Transverse colon (tissue), 4 donors: ENCODE measurements at regions not wholly inside any gene's neighbourhood (a gene's known extent, or its start where the extent isn't known, plus 50 kb on each side); places are given as distances from the start of the nearest gene placed in this dataset.
A peak's percentile ranks its signal among the peaks of the same experiment; 100 is the strongest.

ENCODE experiments used
- DNase-seq: peaks from one replicate; pipeline ENCODE4 v3.0.0-alpha.2; 2019
- H3K27ac ChIP-seq, 4 donors: fragments of 200-600 bp; sonication (generic); 2 replicates each; pipeline ENCODE4 v1.5.1; 2016 to 2018; ENCODE audit warnings: inconsistent platforms in 4 of 4
- H3K27me3 ChIP-seq: fragments of 200-600 bp; sonication (generic); 2 replicates; pipeline ENCODE4 v1.5.1; 2017; ENCODE audit warnings: inconsistent platforms
- H3K36me3 ChIP-seq, 4 donors: fragments of 200-600 bp; sonication (generic); 2 replicates each; pipeline ENCODE4 v1.5.1; 2017 to 2019; ENCODE audit warnings: inconsistent platforms in 4 of 4
- H3K4me1 ChIP-seq, 4 donors: fragments of 200-600 bp; sonication (generic); 2 replicates each; pipeline ENCODE4 v1.5.1; 2017 to 2020; ENCODE audit warnings: inconsistent platforms in 4 of 4
- H3K4me3 ChIP-seq, 4 donors: fragments of 200-600 bp; sonication (generic); 1 replicate in 1 of 4; 2 replicates in 3 of 4; pipeline versions ENCODE4 v1.5.1 to v1.6.1; 2017 to 2019; ENCODE audit warnings: inconsistent platforms in 4 of 4
- H3K9me3 ChIP-seq, 2 donors: fragments of 200-600 bp; sonication (generic); 2 replicates each; pipeline ENCODE4 v1.5.1; 2017 to 2019; ENCODE audit warnings: inconsistent platforms in 2 of 2
- EP300 ChIP-seq: sonication (generic); formaldehyde crosslinking; IDR thresholded peaks from one replicate; pipeline ENCODE4 v1.6.1; 2017; ENCODE audit warnings: antibody characterized with exemption, low read depth
- POLR2A ChIP-seq: fragments of 450-650 bp; IDR thresholded peaks from one replicate; pipeline ENCODE4 v1.6.1; 2016; ENCODE audit warnings: antibody characterized with exemption, mild to moderate bottlenecking, moderate library complexity
- POLR2AphosphoS5 ChIP-seq, 3 donors: sonication (generic); formaldehyde crosslinking; IDR thresholded peaks; one replicate each; pipeline ENCODE4 v1.6.1; 2016; ENCODE audit warnings: antibody characterized with exemption in 3 of 3
- WGBS, 2 donors: methylation state at CpG; one replicate each; pipeline ENCODE4 v1.1.5; 2018; ENCODE audit warnings: low coverage in 1 of 2; 5-methylcytosine and 5-hydroxymethylcytosine counted together
- in situ Hi-C, 4 donors: fragments of 200-750 bp; cut with MboI; loops; one replicate each; pipeline versions ENCODE4 v1.15.0 to v1.15.1; 2017; ENCODE audit warnings: low sequenced_read_pairs in 3 of 4, low pct_ligation_motif_present in 1 of 4, low pct_unique_long_range_greater_than_20kb in 1 of 4
- intact Hi-C: fragments of 100-400 bp; cut with DNase I; formaldehyde crosslinking; loops from one replicate; pipeline ENCODE4 v1.15.1; 2023; ENCODE audit warnings: low total_unique reads
- TF ChIP-seq, protein P1 (sequence below), 5 experiments: fragments of 200-600 bp in 3 of 5; fragments of 450-650 bp in 2 of 5; sonication (generic) in 3 of 5; IDR thresholded peaks; 1 replicate in 2 of 5; 2 replicates in 3 of 5; pipeline ENCODE4 v1.5.1; 2016 to 2017; ENCODE audit warnings: antibody characterized with exemption in 5 of 5, inconsistent platforms in 3 of 5, mild to moderate bottlenecking in 2 of 5, moderate library complexity in 1 of 5

DNA sequence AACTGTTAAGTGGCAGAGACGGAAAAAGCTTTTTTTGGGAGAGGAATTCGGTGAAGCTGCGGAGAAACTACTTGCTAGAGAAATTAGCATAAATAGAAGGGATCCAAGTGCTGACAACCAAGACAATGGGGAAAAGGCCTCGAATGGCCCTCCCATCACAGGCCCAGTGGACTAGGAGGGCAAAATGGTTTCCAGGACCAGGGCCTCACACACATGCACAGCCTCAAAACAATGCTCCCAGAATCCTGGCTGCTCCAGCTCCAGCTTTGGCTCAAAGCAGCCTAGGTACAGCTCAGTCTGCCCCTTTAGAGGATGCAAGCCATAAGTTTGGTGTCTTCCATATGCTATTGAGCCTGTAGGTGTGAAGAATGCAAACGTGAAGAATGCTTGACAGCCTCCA lies 388.2 kb downstream of the OTOL1 start:
- intact Hi-C loops = no loop called here
- no peaks in the 10 kb centered on the region for H3K9me3 ChIP-seq
- in situ Hi-C loops = no loop called here
- WGBS, 2 donors = 87 to 94% methylated on average over 3 to 5 of the region's 5 CpGs
- no peak for DNase-seq
- H3K27ac ChIP-seq = no peak overlapping the region
- no peaks in the 10 kb centered on the region for H3K36me3 ChIP-seq
- TF ChIP-seq POLR2A (no peak), POLR2AphosphoS5 (IDR thresholded peaks at IDR 0.05) (no peak), EP300 (no peak)
- TF ChIP-seq, protein P1, sequence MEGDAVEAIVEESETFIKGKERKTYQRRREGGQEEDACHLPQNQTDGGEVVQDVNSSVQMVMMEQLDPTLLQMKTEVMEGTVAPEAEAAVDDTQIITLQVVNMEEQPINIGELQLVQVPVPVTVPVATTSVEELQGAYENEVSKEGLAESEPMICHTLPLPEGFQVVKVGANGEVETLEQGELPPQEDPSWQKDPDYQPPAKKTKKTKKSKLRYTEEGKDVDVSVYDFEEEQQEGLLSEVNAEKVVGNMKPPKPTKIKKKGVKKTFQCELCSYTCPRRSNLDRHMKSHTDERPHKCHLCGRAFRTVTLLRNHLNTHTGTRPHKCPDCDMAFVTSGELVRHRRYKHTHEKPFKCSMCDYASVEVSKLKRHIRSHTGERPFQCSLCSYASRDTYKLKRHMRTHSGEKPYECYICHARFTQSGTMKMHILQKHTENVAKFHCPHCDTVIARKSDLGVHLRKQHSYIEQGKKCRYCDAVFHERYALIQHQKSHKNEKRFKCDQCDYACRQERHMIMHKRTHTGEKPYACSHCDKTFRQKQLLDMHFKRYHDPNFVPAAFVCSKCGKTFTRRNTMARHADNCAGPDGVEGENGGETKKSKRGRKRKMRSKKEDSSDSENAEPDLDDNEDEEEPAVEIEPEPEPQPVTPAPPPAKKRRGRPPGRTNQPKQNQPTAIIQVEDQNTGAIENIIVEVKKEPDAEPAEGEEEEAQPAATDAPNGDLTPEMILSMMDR (IDR thresholded peaks at IDR 0.05) = no peak
- H3K4me1 ChIP-seq = no peaks in the 10 kb centered on the region
- H3K4me3 ChIP-seq = no peak overlapping the region
- H3K27me3 ChIP-seq = no peaks in the 10 kb centered on the region

GRCh38 chr3:161890147-161890625 lies 393.6 kb downstream of the OTOL1 start:
- intact Hi-C loops = no loop called here
- TF ChIP-seq, protein P1 (IDR thresholded peaks at IDR 0.05) = no peak
- TF ChIP-seq POLR2A (no peak), EP300 (no peak), POLR2AphosphoS5 (IDR thresholded peaks at IDR 0.05) (no peak)
- Histone ChIP-seq H3K9me3 (no peaks in the 10 kb centered on the region), H3K27ac (no peak overlapping the region), H3K4me3 (no peak overlapping the region), H3K36me3 (no peaks in the 10 kb centered on the region), H3K4me1 (no peaks in the 10 kb centered on the region), H3K27me3 (no peaks in the 10 kb centered on the region)
- DNase-seq = peak; percentile 16
- in situ Hi-C loops = no loop called here
- 46% methylated on average over 2 of the region's 2 CpGs; no CpG with 5 or more reads in 1 of the 2 donors for WGBS, 2 donors

DNA sequence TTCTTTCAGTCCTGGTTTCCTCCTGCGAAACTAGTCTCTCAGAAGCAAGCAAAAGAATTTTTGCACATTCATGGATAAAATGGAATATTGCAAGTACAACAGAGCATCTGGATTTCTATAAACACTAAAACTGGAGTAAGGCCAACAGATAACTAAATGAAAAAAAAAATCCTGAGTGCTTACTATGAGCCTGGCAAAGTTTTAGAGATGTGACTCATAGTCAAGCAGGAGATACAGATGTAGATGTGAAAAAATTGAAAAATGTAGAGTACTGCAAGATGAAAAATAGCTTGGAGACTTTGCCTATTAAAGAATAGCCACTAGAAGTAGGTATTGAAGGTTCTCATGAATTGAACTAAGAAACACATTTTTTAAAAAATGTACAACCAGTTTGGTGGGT lies 397.4 kb downstream of the OTOL1 start:
- Histone ChIP-seq H3K4me3 (no peak overlapping the region), H3K4me1 (no peaks in the 10 kb centered on the region), H3K9me3 (no peaks in the 10 kb centered on the region), H3K27me3 (no peaks in the 10 kb centered on the region), H3K27ac (no peak overlapping the region), H3K36me3 (no peaks in the 10 kb centered on the region)
- no peak for DNase-seq
- intact Hi-C loops = no loop called here
- WGBS, 2 donors = 57 to 72% methylated on average over 1 of the region's 1 CpG
- TF ChIP-seq POLR2AphosphoS5 (IDR thresholded peaks at IDR 0.05) (no peak), EP300 (no peak), POLR2A (no peak)
- TF ChIP-seq, protein P1 (IDR thresholded peaks at IDR 0.05) = no peak
- in situ Hi-C loops = no loop called here

GRCh38 chr3:161894657-161895056 lies 398.0 kb downstream of the OTOL1 start:
- no peak overlapping the region for H3K27ac ChIP-seq
- no peaks in the 10 kb centered on the region for H3K36me3 ChIP-seq
- DNase-seq = no peak
- H3K27me3 ChIP-seq = no peaks in the 10 kb centered on the region
- intact Hi-C loops (no loop called here), in situ Hi-C loops (no loop called here)
- H3K4me3 ChIP-seq = no peak overlapping the region
- H3K9me3 ChIP-seq = no peaks in the 10 kb centered on the region
- TF ChIP-seq POLR2AphosphoS5 (IDR thresholded peaks at IDR 0.05) (no peak), POLR2A (no peak), EP300 (no peak)
- TF ChIP-seq, protein P1 (IDR thresholded peaks at IDR 0.05) = no peak
- no peaks in the 10 kb centered on the region for H3K4me1 ChIP-seq
